HG02763 (cell line): ENCODE measurements at regions not wholly inside any gene's neighbourhood (a gene's known extent, or its start where the extent isn't known, plus 50 kb on each side); places are given as distances from the start of the nearest gene placed in this dataset.

Experiments
- ATAC-seq: cut with Tn5 transposase; IDR thresholded peaks from one replicate; pipeline ENCODE4 v1.9.1; 2021; ENCODE audit warnings: mild to moderate bottlenecking, moderate library complexity; ENCODE audit not compliant: unreplicated experiment

GRCh38 chr3:193754719-193755118 is 161.7 kb downstream of the OPA1 start:
- ATAC-seq: no peak

- no peak for ATAC-seq
Observed at GRCh38 chr3:193756536-193756935, 163.5 kb downstream of the OPA1 start.

DNA sequence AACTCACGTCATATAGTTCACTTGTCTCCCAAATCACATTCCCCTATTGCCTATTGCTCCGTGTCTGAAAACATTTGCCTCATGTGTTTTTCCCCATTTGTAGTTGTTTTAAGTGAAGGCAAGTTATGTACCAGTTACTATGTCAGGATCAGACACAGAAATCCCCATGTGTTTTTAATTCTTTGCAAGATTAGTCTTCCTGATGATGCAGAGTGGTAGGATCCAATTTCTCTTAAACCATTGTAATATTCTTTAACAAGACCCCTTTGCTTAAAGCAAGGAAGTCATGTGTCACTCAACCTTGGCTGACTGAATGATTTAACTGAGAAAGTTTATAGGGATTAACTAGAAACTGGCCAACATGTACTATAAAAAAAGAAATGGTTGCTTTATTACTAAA is 164.4 kb downstream of the OPA1 start:
- no peak for ATAC-seq

DNA sequence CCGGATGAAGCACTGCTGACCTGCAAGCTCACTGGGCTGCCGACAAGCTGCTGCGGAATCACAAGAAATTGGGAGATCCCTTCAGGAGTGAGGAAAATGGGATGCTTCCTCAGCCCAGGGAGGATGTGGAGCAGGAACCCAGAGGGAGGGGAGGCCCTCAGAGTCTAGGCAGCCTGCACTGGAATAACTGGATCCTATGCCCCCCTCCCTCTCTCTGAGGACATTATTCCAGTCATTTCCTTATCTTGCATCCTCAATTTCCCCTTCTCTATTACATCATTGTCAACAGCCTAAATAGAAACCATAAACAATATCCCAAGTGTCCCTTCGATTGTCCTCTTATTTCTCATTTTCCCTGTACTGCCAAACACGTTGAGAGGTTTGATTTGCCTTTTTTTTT is 169.0 kb downstream of the OPA1 start:
- no peak for ATAC-seq

DNA sequence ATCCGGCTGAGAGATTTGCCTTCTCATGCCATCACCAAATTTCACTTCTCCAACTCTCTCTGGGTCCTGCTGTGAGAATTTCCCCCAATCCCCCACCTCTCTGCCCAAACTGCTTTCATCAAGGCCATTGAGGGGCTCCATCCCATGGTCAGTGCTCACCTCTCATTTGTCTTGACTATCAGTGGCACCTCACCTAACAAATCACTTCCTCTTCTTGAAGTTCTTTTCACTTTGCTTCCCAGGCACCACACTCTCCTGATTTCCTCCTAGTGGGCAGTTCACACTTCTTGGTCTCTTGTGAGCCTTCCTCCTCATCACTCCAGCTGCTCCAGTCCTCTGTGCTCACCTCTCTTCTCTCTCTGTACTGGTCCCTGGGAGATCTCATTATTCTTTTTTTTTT is 169.6 kb downstream of the OPA1 start:
- ATAC-seq: no peak

DNA sequence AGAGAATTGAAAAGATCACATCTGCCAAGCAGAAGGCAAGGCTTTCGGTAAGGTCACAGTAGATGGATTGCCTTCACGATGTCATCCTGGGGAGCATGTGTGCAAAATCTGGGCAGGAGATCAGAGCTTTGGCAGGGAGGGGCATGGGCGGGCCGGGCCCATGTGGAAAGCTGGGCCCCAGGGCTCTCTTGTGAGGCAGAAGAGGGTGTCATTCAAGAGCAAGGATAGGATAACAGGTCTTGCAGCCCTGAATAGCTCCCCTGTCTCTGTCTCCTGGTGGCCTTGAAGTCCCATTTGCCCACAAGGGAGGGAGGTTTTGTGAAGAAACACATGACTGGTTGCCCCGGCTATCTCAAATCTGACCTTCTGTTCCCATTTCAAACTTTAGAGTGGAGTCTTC is 172.0 kb downstream of the OPA1 start:
- ATAC-seq: no peak

- ATAC-seq: no peak
Observed at GRCh38 chr3:193767353-193768069, 174.5 kb downstream of the OPA1 start.

DNA sequence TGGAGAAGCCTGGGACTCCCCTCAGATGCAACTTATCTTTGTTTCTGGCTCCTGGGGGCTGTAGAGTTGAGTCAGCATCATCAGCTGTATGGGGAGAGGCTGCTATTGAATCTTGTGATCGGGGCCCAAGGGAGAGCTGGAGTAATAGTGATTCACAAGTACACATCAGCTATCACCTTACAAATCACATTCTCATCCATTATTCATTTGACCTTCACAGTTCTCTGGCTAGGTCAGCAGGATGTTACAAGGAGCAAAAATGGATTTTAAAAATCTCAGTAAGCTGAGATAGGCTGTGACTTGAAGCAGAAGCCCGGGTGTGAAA is 175.0 kb downstream of the OPA1 start:
- no peak for ATAC-seq

DNA sequence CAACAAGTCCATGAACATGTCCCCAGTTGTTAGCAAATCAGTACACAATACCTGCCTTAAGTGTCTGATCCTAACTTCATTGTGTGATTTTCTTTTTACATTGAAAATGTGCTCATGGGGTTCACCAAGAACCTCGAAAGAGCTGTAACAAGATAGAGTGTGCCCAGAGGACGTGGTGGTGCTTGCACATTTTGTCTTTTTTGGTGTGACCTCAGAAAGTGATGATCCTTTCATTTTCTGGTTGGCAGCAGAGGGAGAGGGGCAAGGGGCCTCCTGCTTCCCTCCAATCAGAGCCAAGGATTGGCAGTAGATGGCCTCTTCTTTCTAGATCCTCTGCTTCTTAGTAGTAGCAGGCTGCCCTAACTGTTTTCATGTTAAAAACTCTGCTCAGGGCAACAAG is 176.4 kb downstream of the OPA1 start:
- ATAC-seq: no peak

GRCh38 chr3:193771011-193771652 is 178.1 kb downstream of the OPA1 start:
- no peak for ATAC-seq

GRCh38 chr3:193771653-193772421 is 178.8 kb downstream of the OPA1 start:
- ATAC-seq: no peak

DNA sequence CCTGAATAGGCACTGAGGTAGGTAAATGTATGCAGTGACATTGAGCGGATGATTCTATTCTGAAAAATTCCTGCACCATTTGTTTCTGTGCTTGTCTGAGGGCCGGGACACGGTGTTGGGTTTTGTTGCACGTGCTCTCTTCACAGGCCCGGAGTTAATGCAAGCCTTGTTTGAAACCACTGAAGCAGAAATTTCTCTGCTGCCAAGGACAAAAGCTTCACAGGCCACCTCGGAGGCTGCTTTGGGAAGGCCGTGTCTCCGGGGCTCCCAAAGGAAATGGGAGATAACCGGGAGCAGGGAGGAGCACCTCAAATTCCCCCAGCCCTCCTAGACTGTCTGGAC is 179.4 kb downstream of the OPA1 start:
- no peak for ATAC-seq

GRCh38 chr3:193773266-193774220 is 180.5 kb downstream of the OPA1 start:
- no peak for ATAC-seq

DNA sequence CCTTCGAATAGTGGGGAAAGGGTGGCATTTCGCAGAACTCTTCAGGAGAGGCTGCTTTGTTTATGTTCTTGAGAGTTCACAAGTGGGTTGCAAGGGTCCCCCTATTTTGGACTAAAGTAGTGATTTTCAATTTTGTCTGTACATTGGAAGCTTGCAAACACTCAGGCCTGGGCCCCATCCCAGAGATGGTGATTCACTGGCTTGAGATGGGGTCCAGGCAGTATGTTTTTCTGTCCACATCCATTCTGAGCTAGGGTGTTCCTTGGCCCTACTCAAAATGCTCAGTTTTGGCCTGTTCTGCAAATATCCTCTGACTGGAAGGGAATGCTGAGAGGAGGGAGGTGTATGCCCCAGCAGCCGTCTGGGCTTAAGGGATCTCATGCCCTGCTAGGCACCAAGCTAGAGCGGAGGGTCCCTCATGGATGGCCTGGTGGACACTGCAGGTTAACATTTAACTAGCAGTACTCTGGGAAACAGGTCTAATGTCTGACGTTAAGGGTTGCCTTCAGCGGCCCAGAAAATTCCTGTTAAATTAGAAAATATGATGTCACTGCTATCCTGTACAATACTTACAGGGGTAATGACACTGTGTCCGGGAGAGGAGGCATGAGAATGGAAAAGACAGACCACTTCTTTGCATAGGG is 181.4 kb downstream of the OPA1 start:
- ATAC-seq: no peak

GRCh38 chr3:193774916-193775285 is 181.9 kb downstream of the OPA1 start:
- no peak for ATAC-seq

- no peak for ATAC-seq
Observed at GRCh38 chr3:193775421-193776077, 182.5 kb downstream of the OPA1 start.

GRCh38 chr3:193776626-193777358 is 183.8 kb downstream of the OPA1 start:
- no peak for ATAC-seq

DNA sequence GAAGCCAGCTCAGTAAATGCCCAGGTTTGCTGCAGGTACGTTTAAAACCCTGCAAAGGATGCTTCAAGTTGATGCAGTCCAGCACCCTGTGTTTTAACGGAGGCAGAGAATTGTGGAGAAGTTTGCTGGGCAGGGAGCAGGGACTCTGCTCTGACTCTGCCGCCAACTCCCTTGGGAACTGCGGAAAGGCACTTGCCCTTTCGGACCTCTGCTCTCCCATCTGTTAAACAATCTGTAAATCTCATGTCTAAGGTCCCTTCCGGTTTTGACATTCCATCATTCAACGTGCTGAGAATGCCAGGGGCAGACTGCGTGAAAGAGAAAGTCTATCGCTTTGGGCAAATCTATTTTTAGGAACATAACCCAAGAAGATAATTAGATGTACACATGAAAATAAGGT is 184.5 kb downstream of the OPA1 start:
- no peak for ATAC-seq

- no peak for ATAC-seq
Observed at GRCh38 chr3:193778676-193779075, 185.7 kb downstream of the OPA1 start.

DNA sequence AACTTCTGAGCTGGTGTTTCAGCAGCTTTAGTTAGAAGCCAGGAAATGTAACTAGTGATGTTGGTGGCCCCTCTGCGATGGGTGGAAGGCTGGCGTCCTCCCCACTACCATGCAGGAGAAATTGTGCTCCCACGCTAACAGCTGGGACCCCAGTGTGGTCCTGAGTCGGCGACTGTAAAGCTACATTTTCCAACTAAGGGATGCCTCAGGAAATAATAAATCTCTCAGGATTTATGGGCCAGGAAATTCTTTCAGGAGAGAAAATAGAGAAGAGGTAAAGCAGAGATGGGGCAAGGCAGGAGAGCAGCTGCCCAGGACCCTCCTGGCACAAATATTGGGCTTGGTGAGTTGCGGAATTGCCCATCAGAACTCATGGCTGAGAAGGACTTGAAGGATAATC is 186.9 kb downstream of the OPA1 start:
- no peak for ATAC-seq
